ENCODE measurements at regions not wholly inside any gene's neighbourhood (a gene's known extent, or its start where the extent isn't known, plus 50 kb on each side); places are given as distances from the start of the nearest gene placed in this dataset.

- no peaks in the 10 kb centered on the region for H3K27me3 ChIP-seq
- ATAC-seq (no peak), DNase-seq (no peak)
- no peak for TF ChIP-seq POLR2A (IDR thresholded peaks at IDR 0.05)
- TF ChIP-seq CTCF (IDR thresholded peaks at IDR 0.05) = no peak
- no peak overlapping the region for H3K4me3 ChIP-seq
- no peaks in the 10 kb centered on the region for H3K36me3 ChIP-seq
- no peak overlapping the region for H3K27ac ChIP-seq
- H3K9me3 ChIP-seq = peaks cover 0 to 4% (median 0%) of the 10 kb centered on the region in 12 donors
- no peaks in the 10 kb centered on the region for H3K4me1 ChIP-seq
- WGBS, 4 donors = 87 to 98% (median 90%) methylated on average over 1 of the region's 1 CpG
- intact Hi-C loops (cut with DNase I) = no loop called here
These were observed 1442.8 kb upstream of the IGFBP7 start for GRCh38 chr4:58553031-58553430.

GRCh38 chr4:58551676-58552075 lies 1441.5 kb upstream of the IGFBP7 start:
- H3K36me3 ChIP-seq = no peaks in the 10 kb centered on the region
- ATAC-seq = no peak
- no peaks in the 10 kb centered on the region for H3K27me3 ChIP-seq
- intact Hi-C loops (cut with DNase I) = no loop called here
- no peak overlapping the region for H3K4me3 ChIP-seq
- no peaks in the 10 kb centered on the region for H3K4me1 ChIP-seq
- no peak for TF ChIP-seq POLR2A (IDR thresholded peaks at IDR 0.05)
- no peak for TF ChIP-seq CTCF (IDR thresholded peaks at IDR 0.05)
- H3K9me3 ChIP-seq = peaks cover 0 to 4% (median 0%) of the 10 kb centered on the region in 12 donors
- no peak for DNase-seq
- H3K27ac ChIP-seq = no peak overlapping the region

GRCh38 chr4:58543465-58543864 lies 1433.3 kb upstream of the IGFBP7 start:
- Histone ChIP-seq H3K9me3 (no peaks in the 10 kb centered on the region), H3K27ac (no peak overlapping the region), H3K27me3 (no peaks in the 10 kb centered on the region), H3K4me1 (no peaks in the 10 kb centered on the region), H3K36me3 (no peaks in the 10 kb centered on the region), H3K4me3 (no peak overlapping the region)
- no peak for ATAC-seq
- no peak for DNase-seq
- 67 to 73% (median 71%) methylated on average over 1 of the region's 1 CpG for WGBS, 4 donors
- intact Hi-C loops (cut with DNase I) = no loop called here
- TF ChIP-seq CTCF (IDR thresholded peaks at IDR 0.05) (no peak), POLR2A (IDR thresholded peaks at IDR 0.05) (no peak)

GRCh38 chr4:58541926-58542325 lies 1431.7 kb upstream of the IGFBP7 start:
- intact Hi-C loops (cut with DNase I) = no loop called here
- no peak overlapping the region for H3K4me3 ChIP-seq
- H3K4me1 ChIP-seq = no peaks in the 10 kb centered on the region
- ATAC-seq (no peak), DNase-seq (no peak)
- WGBS, 4 donors = 59 to 79% (median 72%) methylated on average over 1 of the region's 1 CpG
- no peak for TF ChIP-seq CTCF (IDR thresholded peaks at IDR 0.05)
- TF ChIP-seq POLR2A (IDR thresholded peaks at IDR 0.05) = no peak
- no peaks in the 10 kb centered on the region for H3K9me3 ChIP-seq
- H3K36me3 ChIP-seq = no peaks in the 10 kb centered on the region
- no peaks in the 10 kb centered on the region for H3K27me3 ChIP-seq
- no peak overlapping the region for H3K27ac ChIP-seq

Data from heart left ventricle (tissue), 16 donors.